Stomach (tissue), 4 donors: ENCODE measurements at regions not wholly inside any gene's neighbourhood (a gene's known extent, or its start where the extent isn't known, plus 50 kb on each side); places are given as distances from the start of the nearest gene placed in this dataset.
"Not testable (repeated sequence)": the region's sequence is repeated elsewhere in the genome, so short reads cannot be mapped to it uniquely, and the experiment has no call there.

Experiments
- CTCF ChIP-seq, 7 experiments: fragments of 450-650 bp in 4 of 7; fragments of 200-600 bp in 3 of 7; sonication (generic) in 3 of 7; IDR thresholded peaks; one replicate each; pipeline ENCODE4 v1.5.1; 2016 to 2019; ENCODE audit warnings: antibody characterized with exemption in 7 of 7, control low read depth in 2 of 7, mild to moderate bottlenecking in 1 of 7
- POLR2A ChIP-seq, 4 donors: fragments of 450-650 bp; IDR thresholded peaks; one replicate each; pipeline ENCODE4 v1.6.1; 2016; ENCODE audit warnings: antibody characterized with exemption in 4 of 4, control low read depth in 2 of 4, mild to moderate bottlenecking in 1 of 4, moderate library complexity in 1 of 4

- not testable (repeated sequence) for TF ChIP-seq POLR2A, CTCF (IDR thresholded peaks at IDR 0.05)
Measured at GRCh38 chr9:62830829-62831459, 1641.1 kb downstream of the SPATA31A7 start.
